NCI-H146 (cell line): ENCODE measurements at regions not wholly inside any gene's neighbourhood (a gene's known extent, or its start where the extent isn't known, plus 50 kb on each side); places are given as distances from the start of the nearest gene placed in this dataset.
"Not testable (repeated sequence)": the region's sequence is repeated elsewhere in the genome, so short reads cannot be mapped to it uniquely, and the experiment has no call there.

Experiments
- DNase-seq: peaks from one replicate; lab custom pipeline; 2025; lab: John Stamatoyannopoulos, UW

GRCh38 chrX:12052109-12052508 lies 86.2 kb upstream of the FRMPD4 start:
- DNase-seq = no peak

GRCh38 chrX:12058087-12058486 lies 80.2 kb upstream of the FRMPD4 start:
- DNase-seq = no peak

- no peak for DNase-seq
Observed at GRCh38 chrX:12060489-12061260, 77.6 kb upstream of the FRMPD4 start.

GRCh38 chrX:12065251-12065650 lies 73.0 kb upstream of the FRMPD4 start:
- DNase-seq = peak; percentile 16

GRCh38 chrX:12076046-12076445 lies 62.2 kb upstream of the FRMPD4 start:
- no peak for DNase-seq

- DNase-seq = peak; percentile 70
Observed at GRCh38 chrX:12080265-12080664, 58.0 kb upstream of the FRMPD4 start.

GRCh38 chrX:12082959-12083358 lies 55.3 kb upstream of the FRMPD4 start:
- not testable (repeated sequence) for DNase-seq
